Stomach (tissue), 4 donors: ENCODE measurements at regions not wholly inside any gene's neighbourhood (a gene's known extent, or its start where the extent isn't known, plus 50 kb on each side); places are given as distances from the start of the nearest gene placed in this dataset.

ENCODE experiments used
- CTCF ChIP-seq, 7 experiments: fragments of 450-650 bp in 4 of 7; fragments of 200-600 bp in 3 of 7; sonication (generic) in 3 of 7; IDR thresholded peaks; one replicate each; pipeline ENCODE4 v1.5.1; 2016 to 2019; ENCODE audit warnings: antibody characterized with exemption in 7 of 7, control low read depth in 2 of 7, mild to moderate bottlenecking in 1 of 7
- POLR2AphosphoS5 ChIP-seq, 3 donors: sonication (generic); formaldehyde crosslinking; IDR thresholded peaks; one replicate each; pipeline ENCODE4 v1.6.1; 2016; ENCODE audit warnings: antibody characterized with exemption in 3 of 3

DNA sequence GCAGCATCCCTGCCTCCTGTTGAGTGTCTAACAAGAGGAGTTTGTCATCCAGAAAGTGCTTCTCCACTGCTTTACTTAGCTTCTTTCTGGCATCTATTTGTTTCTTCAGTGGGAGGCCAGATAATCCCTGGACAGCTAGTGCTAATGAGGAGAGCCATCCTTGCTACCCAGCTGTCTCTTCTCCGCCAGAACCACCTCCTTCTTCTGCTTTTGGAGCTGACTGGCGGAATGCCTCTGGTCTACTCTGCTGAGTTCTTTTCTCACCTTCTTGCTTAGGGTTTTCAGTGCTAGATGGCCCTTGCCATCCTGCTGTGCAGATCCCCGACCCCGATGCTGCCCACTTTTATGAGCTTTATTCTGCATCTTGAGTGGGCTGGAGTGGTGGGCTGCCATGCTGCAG, 145.8 kb downstream of the GPBP1 start:
- no peak for TF ChIP-seq POLR2AphosphoS5 (IDR thresholded peaks at IDR 0.05)
- TF ChIP-seq CTCF (IDR thresholded peaks at IDR 0.05) = no peak
